ENCODE measurements at regions not wholly inside any gene's neighbourhood (a gene's known extent, or its start where the extent isn't known, plus 50 kb on each side); places are given as distances from the start of the nearest gene placed in this dataset.

DNA sequence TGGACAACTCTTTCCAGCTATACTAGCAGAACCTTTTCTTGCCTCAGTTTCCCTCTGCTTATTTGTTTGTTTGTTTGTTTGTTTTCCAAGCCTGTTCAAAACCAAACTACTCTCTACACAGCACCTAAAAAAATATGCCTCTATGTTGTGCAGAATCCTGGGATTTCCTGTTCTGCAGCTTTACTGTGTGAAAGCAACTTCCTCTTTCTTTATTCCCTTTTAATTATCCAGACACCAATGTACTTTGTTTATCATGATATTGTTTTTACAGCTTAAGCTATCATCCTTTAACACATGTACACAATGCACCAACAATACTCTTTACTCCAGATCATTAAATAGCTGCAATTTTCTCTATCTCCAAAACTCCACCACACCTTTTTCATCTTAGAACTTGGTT lies 259.5 kb downstream of the EPHA4 start:
- no peaks in the 10 kb centered on the region for H3K36me3 Mint-ChIP-seq (ENCODE audit: low read depth)
- no peak overlapping the region for H3K4me3 Mint-ChIP-seq
- H3K27ac Mint-ChIP-seq: no peak overlapping the region
- no peaks in the 10 kb centered on the region for H3K9me3 Mint-ChIP-seq
- H3K27me3 Mint-ChIP-seq: peaks cover 4% of the 10 kb centered on the region
- no peak for ATAC-seq (replicated peaks)
- peaks cover 5% of the 10 kb centered on the region for H3K4me1 Mint-ChIP-seq

DNA sequence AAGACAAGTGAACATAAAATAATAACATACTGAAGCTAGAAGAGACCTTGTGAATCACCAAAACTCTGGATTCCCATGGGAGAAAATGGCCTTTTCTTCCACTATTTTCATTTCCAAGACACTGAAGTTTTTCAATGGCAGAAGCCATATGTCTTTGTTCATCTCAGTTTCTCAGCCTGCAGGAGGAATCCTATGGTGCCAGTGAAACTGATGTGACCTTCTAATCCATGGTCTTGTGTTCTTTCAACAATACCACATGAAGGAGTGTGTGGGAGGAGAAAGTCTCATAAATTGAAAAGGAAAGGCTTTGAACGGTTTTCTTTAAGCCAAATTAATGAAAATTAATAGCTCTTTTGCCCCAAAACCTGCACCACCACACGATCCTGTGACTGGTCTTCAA lies 257.3 kb downstream of the EPHA4 start:
- H3K4me1 Mint-ChIP-seq: peaks cover 5% of the 10 kb centered on the region
- no peaks in the 10 kb centered on the region for H3K9me3 Mint-ChIP-seq
- no peaks in the 10 kb centered on the region for H3K36me3 Mint-ChIP-seq (ENCODE audit: low read depth)
- H3K27ac Mint-ChIP-seq: no peak overlapping the region
- ATAC-seq (replicated peaks): no peak
- no peak overlapping the region for H3K4me3 Mint-ChIP-seq
- H3K27me3 Mint-ChIP-seq: peaks cover 11% of the 10 kb centered on the region

DNA sequence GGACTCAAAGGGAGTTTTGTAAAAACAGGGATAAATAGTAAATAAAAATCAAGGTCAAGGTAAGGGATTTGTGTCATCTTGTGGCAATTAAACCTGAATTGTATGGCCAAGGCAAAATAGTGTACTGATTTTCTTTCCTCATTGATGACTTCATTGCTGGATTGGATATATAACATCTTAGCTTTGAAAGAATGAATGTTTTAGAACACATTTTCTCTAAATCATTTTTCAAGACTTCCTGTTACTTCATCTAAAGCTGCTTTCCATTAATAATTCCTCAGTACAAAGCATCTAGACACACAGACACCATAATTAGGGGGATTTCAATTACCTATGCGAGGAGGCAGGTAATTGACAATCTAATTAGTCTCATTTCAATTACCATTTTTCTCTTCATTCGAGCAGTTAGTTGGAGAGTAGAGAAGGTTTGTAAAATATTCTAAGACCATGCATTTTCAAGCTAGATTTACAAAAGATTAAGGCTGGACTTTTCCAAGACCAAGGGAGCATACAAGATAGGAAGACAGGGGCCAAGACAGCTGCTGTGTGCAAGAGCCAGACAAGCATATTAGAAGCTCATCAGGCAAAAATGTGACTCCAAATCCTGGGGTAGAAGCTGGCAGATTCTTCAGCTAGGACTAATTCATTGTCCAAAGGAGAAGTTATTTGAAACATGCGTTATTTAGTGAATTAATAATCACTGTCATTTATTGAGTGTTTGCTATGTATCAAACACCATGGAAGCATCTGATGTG lies 253.6 kb downstream of the EPHA4 start:
- H3K36me3 Mint-ChIP-seq (ENCODE audit: low read depth): no peaks in the 10 kb centered on the region
- H3K4me3 Mint-ChIP-seq: no peak overlapping the region
- H3K27ac Mint-ChIP-seq: no peak overlapping the region
- no peaks in the 10 kb centered on the region for H3K4me1 Mint-ChIP-seq
- H3K9me3 Mint-ChIP-seq: no peaks in the 10 kb centered on the region
- no peak for ATAC-seq (replicated peaks)
- H3K27me3 Mint-ChIP-seq: peaks cover 15% of the 10 kb centered on the region

DNA sequence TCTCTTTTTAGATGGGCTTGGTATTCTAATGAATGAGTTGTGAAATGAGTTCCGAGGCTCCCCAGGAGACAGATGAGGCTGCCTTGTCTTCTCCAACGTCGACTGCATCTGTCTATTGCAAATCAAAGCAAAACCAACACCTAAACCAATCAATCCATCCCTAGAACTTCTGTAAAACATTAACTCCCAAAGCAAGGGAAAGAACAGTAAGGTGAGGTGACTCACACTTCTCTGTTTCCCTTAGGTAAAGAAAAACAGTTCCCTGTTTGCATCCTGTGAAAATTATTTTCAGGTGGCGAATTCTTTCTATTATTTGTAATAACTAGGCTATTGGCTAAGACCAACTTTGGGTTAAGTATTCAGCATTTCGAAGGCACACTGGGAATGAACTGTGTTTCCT lies 249.4 kb downstream of the EPHA4 start:
- ATAC-seq (replicated peaks): no peak
- no peaks in the 10 kb centered on the region for H3K4me1 Mint-ChIP-seq
- H3K9me3 Mint-ChIP-seq: no peaks in the 10 kb centered on the region
- no peak overlapping the region for H3K27ac Mint-ChIP-seq
- H3K36me3 Mint-ChIP-seq (ENCODE audit: low read depth): no peaks in the 10 kb centered on the region
- peaks cover 12% of the 10 kb centered on the region for H3K27me3 Mint-ChIP-seq
- H3K4me3 Mint-ChIP-seq: no peak overlapping the region

DNA sequence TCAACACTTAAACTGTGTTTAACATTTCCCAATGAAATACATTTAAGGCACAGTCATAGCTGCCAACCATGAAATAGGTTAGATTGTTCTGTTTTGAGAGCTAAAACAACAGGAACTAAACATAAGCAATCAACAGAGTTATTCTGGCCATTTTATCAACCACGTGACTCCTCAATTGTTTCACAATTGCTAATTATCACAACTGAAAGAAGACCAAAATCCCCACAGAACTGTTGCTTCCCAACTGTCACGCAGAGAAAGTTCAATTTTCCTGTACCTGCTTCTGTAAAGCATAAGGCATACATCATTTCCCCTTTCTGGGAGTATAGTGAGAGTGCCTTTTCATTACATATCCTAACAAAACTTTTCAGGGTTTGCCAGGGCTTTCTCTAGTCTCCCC lies 248.6 kb downstream of the EPHA4 start:
- Mint-ChIP-seq H3K4me3 (no peak overlapping the region), H3K27me3 (peaks cover 8% of the 10 kb centered on the region), H3K4me1 (no peaks in the 10 kb centered on the region), H3K9me3 (no peaks in the 10 kb centered on the region), H3K36me3 (ENCODE audit: low read depth) (no peaks in the 10 kb centered on the region), H3K27ac (no peak overlapping the region)
- no peak for ATAC-seq (replicated peaks)

DNA sequence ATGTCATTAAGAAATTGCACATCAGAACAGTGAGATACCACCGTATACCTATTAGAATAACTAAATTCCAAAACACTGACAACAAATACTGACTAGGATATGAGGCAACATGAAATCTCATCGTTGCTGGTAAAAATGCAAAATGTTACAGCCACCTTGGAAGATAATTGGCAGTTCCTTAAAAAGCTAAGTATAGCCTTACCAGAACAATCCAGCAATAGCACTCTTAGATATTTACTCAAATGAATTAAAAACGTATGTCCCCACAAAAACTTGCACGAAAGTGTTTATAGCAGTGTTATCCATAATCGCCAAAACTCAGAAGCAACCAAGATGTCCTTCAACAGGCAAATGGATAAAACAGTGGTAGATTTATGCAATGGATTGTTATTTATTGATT lies 241.7 kb downstream of the EPHA4 start:
- ATAC-seq (replicated peaks): no peak
- Mint-ChIP-seq H3K36me3 (ENCODE audit: low read depth) (no peaks in the 10 kb centered on the region), H3K27me3 (peaks cover 2% of the 10 kb centered on the region), H3K9me3 (peaks cover 4% of the 10 kb centered on the region), H3K27ac (no peak overlapping the region), H3K4me3 (no peak overlapping the region), H3K4me1 (no peaks in the 10 kb centered on the region)

DNA sequence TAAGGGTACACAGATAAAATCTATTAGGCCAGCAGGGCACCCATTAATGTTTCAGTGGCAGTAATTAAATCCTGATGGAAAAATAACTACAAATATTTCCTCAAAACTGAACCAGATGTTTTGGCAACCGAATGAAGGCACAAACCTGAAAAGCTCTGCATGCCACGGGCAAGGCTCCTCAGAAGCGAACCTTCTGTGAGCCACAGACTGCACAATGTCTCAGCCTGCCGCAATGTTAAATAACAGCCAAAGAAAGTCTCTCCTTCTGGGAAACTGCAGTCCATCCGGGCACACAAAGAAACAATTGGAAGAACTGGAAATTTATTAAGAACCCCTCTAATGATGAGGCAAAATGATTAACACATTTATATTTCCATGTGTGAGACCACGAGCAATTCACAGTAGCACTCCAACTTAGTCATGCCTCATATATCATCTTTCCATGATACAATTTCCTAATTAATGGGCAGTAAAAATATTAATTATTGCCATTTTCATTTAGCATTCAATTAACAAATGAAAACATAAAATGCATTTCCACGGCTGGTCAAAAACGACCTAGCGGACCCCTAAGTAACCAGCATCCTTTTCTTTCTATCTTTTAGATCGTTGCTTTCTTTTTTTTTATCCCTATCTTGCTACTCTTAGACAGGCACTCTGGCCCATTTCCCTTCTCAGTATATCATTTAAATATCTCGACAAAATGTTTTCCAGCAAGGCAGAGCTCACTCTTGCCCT lies 237.5 kb downstream of the EPHA4 start:
- Mint-ChIP-seq H3K4me1 (no peaks in the 10 kb centered on the region), H3K27ac (no peak overlapping the region), H3K36me3 (ENCODE audit: low read depth) (no peaks in the 10 kb centered on the region), H3K4me3 (no peak overlapping the region), H3K27me3 (peaks cover 6% of the 10 kb centered on the region), H3K9me3 (peaks cover 4% of the 10 kb centered on the region)
- ATAC-seq (replicated peaks): no peak

DNA sequence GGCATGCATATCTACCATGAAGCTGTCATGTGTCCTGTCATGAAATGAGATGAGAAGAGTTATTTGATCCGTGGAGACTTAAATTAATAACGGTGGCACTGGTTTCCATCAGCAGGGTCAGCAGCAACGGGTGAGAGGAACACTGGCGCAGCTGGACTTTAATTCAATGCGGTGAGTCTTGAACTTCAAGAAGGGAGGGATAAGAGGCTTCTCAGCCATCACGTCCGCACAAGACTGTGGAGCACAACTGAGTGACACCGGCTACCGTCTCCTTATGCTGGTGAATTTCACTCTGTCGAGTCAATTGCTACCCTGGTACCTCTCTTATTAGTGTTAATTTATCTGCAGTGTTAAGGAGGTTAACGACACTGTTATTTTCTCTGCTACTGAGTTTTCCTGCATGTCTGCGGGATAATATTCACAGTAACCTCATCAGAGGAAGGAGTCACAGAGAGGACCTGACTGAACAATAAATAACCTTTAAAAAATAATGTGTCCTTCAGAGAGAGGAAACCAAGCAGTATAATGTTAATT lies 236.8 kb downstream of the EPHA4 start:
- no peak for ATAC-seq (replicated peaks)
- Mint-ChIP-seq H3K27me3 (peaks cover 6% of the 10 kb centered on the region), H3K36me3 (ENCODE audit: low read depth) (no peaks in the 10 kb centered on the region), H3K27ac (no peak overlapping the region), H3K4me3 (no peak overlapping the region), H3K4me1 (no peaks in the 10 kb centered on the region), H3K9me3 (peaks cover 4% of the 10 kb centered on the region)

DNA sequence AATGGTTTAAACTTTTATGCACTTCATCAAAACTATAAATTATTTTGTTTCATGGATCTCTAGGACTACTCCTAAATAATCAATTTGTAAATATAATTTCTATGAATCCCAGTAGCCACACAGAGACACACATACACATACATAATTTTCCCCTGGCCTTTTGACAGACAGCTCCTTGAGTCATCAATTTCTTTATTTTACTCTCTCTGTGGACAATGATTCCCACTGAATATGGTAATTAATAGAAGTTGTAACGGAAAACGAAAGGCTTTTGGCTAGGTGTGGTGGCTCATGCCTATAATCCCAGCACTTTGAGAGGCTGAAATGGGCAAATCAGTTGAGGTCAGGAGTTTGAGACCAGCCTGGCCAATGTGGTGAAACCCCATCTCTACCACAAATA lies 235.1 kb downstream of the EPHA4 start:
- H3K27ac Mint-ChIP-seq: no peak overlapping the region
- H3K27me3 Mint-ChIP-seq: peaks cover 3% of the 10 kb centered on the region
- no peaks in the 10 kb centered on the region for H3K36me3 Mint-ChIP-seq (ENCODE audit: low read depth)
- no peak overlapping the region for H3K4me3 Mint-ChIP-seq
- no peak for ATAC-seq (replicated peaks)
- peaks cover 4% of the 10 kb centered on the region for H3K9me3 Mint-ChIP-seq
- no peaks in the 10 kb centered on the region for H3K4me1 Mint-ChIP-seq

DNA sequence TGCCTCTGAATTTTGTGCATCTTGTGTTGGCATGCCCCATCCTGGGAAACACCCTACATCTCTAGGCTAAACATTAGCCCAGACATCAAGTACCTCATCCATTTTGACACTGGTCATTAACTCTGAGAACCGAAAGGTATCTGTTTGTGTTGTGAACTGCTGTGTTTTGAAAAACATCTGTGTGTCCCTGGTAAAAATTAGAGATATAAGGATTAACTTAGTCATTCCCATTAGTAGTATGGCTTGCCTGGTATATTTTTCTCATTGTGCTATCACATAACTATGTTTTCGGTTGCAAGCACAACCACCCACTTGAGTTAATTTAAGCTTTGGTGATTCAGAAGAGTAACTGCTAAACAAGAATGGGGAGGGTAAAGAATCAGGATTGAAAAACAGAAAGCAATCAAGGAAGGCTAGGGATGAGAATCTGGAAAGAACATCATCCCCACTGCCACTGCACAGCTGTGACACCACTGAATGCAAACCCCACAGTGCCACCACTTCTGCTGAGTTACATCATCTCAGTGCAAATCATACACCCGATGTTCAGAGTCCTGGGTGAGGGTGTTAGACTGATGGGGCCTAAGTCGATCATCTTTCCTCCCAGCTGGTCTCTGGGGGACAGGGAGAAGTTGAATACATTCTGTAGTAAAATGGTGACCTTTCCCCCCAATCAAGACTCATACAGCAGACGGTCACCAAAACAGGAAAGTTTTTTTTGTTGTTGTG lies 234.0 kb downstream of the EPHA4 start:
- H3K4me1 Mint-ChIP-seq: no peaks in the 10 kb centered on the region
- no peak for ATAC-seq (replicated peaks)

DNA sequence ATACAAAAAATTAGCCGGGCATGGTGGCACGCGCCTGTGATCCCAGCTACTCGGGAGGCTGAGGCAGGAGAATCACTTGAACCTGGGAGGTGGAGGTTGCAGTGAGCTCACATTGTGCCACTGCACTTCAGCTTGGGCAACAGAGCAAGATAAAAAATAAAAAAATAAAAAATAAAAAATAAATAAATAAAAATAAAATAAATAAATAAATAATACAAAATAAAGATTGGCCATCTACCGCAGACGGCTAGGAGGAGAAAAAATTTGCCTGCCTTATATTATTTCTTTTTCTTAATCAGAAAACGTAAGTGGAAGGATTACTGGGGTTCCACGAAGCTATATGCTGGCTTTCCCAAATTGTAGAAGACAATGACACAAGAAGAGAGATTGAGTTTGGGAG lies 229.7 kb downstream of the EPHA4 start:
- H3K4me3 Mint-ChIP-seq: no peak overlapping the region
- no peaks in the 10 kb centered on the region for H3K36me3 Mint-ChIP-seq (ENCODE audit: low read depth)
- H3K27ac Mint-ChIP-seq: no peak overlapping the region
- no peak for ATAC-seq (replicated peaks)
- H3K9me3 Mint-ChIP-seq: peaks cover 4% of the 10 kb centered on the region
- peaks cover 6% of the 10 kb centered on the region for H3K27me3 Mint-ChIP-seq
- H3K4me1 Mint-ChIP-seq: no peaks in the 10 kb centered on the region

More for the DNA sequence above, 234.0 kb downstream of the EPHA4 start:
- no peak overlapping the region for H3K4me3 Mint-ChIP-seq
- peaks cover 3% of the 10 kb centered on the region for H3K27me3 Mint-ChIP-seq
- no peaks in the 10 kb centered on the region for H3K36me3 Mint-ChIP-seq (ENCODE audit: low read depth)
- no peaks in the 10 kb centered on the region for H3K9me3 Mint-ChIP-seq
- no peak overlapping the region for H3K27ac Mint-ChIP-seq

DNA sequence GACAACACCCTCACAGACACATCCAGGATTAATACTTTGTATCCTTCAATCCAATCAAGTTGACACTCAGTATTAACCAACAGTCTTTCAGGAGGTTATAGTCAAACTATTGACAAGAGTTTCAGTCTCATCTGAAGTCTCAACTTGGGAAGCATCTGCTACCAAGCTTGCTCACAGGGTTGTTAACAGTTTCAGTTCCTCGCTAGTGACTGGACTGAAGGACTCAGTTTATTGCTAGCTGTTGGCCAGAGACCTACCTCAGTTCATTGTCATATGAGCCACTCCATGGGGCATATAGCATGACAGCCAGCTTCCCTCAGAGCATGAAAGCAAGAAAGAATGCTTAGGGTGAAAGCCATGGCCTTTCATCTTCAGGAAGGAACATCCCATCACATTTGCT lies 228.6 kb downstream of the EPHA4 start:
- Mint-ChIP-seq H3K9me3 (peaks cover 4% of the 10 kb centered on the region), H3K27ac (no peak overlapping the region), H3K4me1 (no peaks in the 10 kb centered on the region), H3K27me3 (peaks cover 6% of the 10 kb centered on the region), H3K4me3 (no peak overlapping the region), H3K36me3 (ENCODE audit: low read depth) (no peaks in the 10 kb centered on the region)
- ATAC-seq (replicated peaks): no peak

DNA sequence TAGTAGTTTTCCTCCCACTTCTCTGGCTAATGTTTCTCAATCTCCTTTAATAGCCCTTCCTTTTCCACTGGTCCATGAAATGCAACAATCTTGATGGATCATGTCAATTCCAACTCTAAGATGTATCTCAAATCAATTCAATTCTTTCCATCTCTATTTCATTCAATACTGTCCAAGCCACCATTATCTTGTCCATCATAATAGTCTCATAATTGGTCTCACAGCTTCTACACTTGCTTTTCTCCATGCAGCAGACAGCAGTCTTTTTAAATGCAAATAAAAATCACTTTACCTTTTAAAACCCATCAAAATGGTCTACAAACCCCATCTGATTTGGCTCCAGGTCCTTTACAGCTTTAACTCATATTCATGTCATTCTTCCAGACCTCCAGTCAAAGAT lies 226.6 kb downstream of the EPHA4 start:
- no peaks in the 10 kb centered on the region for H3K36me3 Mint-ChIP-seq (ENCODE audit: low read depth)
- no peak for ATAC-seq (replicated peaks)
- H3K4me3 Mint-ChIP-seq: no peak overlapping the region
- H3K27ac Mint-ChIP-seq: no peak overlapping the region
- H3K4me1 Mint-ChIP-seq: no peaks in the 10 kb centered on the region
- peaks cover 4% of the 10 kb centered on the region for H3K9me3 Mint-ChIP-seq
- peaks cover 12% of the 10 kb centered on the region for H3K27me3 Mint-ChIP-seq

DNA sequence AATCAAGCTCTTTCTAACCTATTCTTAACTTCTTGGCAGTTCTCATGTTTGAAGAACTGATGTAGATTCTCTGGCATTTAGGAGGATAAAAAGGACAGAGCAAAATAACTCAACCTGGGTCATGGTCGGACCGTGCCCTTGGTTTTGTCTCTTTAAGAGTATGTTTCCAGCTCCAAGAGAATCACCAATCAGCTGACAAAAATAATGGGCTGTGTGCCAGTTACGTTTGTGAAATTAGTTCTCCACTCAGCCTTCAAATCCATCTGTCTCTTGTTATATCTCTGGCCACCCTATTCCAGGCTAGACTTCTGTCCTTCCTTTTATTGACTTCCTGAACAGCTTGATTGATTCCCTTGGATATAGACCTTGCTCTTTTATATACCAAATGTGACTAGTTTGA lies 225.7 kb downstream of the EPHA4 start:
- no peaks in the 10 kb centered on the region for H3K4me1 Mint-ChIP-seq
- no peak overlapping the region for H3K4me3 Mint-ChIP-seq
- H3K36me3 Mint-ChIP-seq (ENCODE audit: low read depth): no peaks in the 10 kb centered on the region
- ATAC-seq (replicated peaks): no peak
- H3K27me3 Mint-ChIP-seq: peaks cover 12% of the 10 kb centered on the region
- H3K9me3 Mint-ChIP-seq: peaks cover 4% of the 10 kb centered on the region
- H3K27ac Mint-ChIP-seq: no peak overlapping the region

DNA sequence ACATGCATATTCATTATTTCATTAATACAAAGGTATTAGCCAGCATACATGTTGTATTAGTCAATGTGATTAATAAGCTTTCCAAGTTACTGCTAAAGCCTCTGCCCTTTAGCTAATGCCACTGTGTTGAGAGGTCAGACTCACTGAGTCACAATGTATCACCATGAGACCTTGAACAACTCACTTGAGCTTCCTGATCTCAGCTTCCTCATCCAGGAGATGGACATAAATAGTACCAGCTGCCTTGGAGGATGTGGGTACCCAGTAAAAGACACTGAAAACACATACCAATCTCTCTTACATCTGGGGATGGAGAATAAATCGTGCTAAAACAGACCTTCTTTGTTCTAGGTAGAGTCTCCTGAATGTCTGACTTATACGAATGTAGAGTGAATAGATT lies 224.6 kb downstream of the EPHA4 start:
- H3K27me3 Mint-ChIP-seq: peaks cover 12% of the 10 kb centered on the region
- H3K36me3 Mint-ChIP-seq (ENCODE audit: low read depth): no peaks in the 10 kb centered on the region
- H3K4me1 Mint-ChIP-seq: no peaks in the 10 kb centered on the region
- no peak for ATAC-seq (replicated peaks)
- H3K4me3 Mint-ChIP-seq: no peak overlapping the region
- H3K9me3 Mint-ChIP-seq: peaks cover 4% of the 10 kb centered on the region
- no peak overlapping the region for H3K27ac Mint-ChIP-seq
